GM12878 (cell line): ENCODE measurements at regions not wholly inside any gene's neighbourhood (a gene's known extent, or its start where the extent isn't known, plus 50 kb on each side); places are given as distances from the start of the nearest gene placed in this dataset.
A peak's percentile ranks its signal among the peaks of the same experiment; 100 is the strongest.

Experiments used
- BCL3 ChIP-seq: IDR thresholded peaks from 2 replicates; pipeline ENCODE4 v1.6.1; 2011; ENCODE audit warnings: borderline replicate concordance, low read depth, mild to moderate bottlenecking, moderate library complexity, low read length; ENCODE audit not compliant: insufficient read depth, poor library complexity, severe bottlenecking
- BCLAF1 ChIP-seq: fragments of 450-650 bp; IDR thresholded peaks from 2 replicates; pipeline ENCODE4 v1.6.1; 2017; ENCODE audit warnings: antibody characterized with exemption, mild to moderate bottlenecking, moderate library complexity
- CHD4 ChIP-seq: fragments of 200-600 bp; sonication (generic); IDR thresholded peaks from 2 replicates; pipeline ENCODE4 v1.6.1; 2016; ENCODE audit warnings: mild to moderate bottlenecking
- EED ChIP-seq: sonication (generic); IDR thresholded peaks from 2 replicates; pipeline ENCODE4 v1.6.1; 2016; ENCODE audit warnings: antibody characterized with exemption, low read depth
- EZH2 ChIP-seq: IDR thresholded peaks from 2 replicates; pipeline ENCODE4 v1.6.1; 2012; ENCODE audit warnings: low read depth, mild to moderate bottlenecking, control low read depth, inconsistent platforms, low read length, borderline replicate concordance; ENCODE audit not compliant: control insufficient read depth
- FOXK2 ChIP-seq: fragments of 450-650 bp; IDR thresholded peaks from 2 replicates; pipeline ENCODE4 v1.6.1; 2017; ENCODE audit warnings: mild to moderate bottlenecking, moderate library complexity
- KDM1A ChIP-seq: fragments of 200-600 bp; sonication (generic); IDR thresholded peaks from 2 replicates; pipeline ENCODE4 v1.6.1; 2016; ENCODE audit warnings: borderline replicate concordance
- MXI1 ChIP-seq: fragments of 150-350 bp; IDR thresholded peaks from 2 replicates; pipeline ENCODE4 v1.6.1; 2011; ENCODE audit warnings: low read depth, mild to moderate bottlenecking, inconsistent platforms, low read length, improper control_type of control experiment
- PKNOX1 ChIP-seq: fragments of 450-650 bp; IDR thresholded peaks from 2 replicates; pipeline ENCODE4 v1.6.1; 2016; ENCODE audit warnings: mild to moderate bottlenecking
- RAD21 ChIP-seq: IDR thresholded peaks from 2 replicates; pipeline ENCODE4 v1.6.1; 2011; ENCODE audit warnings: mild to moderate bottlenecking, low read depth, low read length, moderate library complexity; ENCODE audit not compliant: insufficient read depth
- RAD51 ChIP-seq: fragments of 450-650 bp; IDR thresholded peaks from 2 replicates; pipeline ENCODE4 v1.6.1; 2016; ENCODE audit warnings: moderate library complexity, mild to moderate bottlenecking, inconsistent platforms
- SP1 ChIP-seq: IDR thresholded peaks from one replicate; pipeline ENCODE4 v1.6.1; 2011; ENCODE audit warnings: low read depth, low read length
- STAT1 ChIP-seq: fragments of 450-650 bp; conservative IDR thresholded peaks from 2 replicates; pipeline ENCODE4 v1.6.1; 2014; ENCODE audit warnings: antibody characterized with exemption, mild to moderate bottlenecking
- STAT3 ChIP-seq: IDR thresholded peaks from 2 replicates; pipeline ENCODE4 v1.6.1; 2011; ENCODE audit warnings: low read depth, low read length, improper control_type of control experiment
- TCF12 ChIP-seq: IDR thresholded peaks from 2 replicates; pipeline ENCODE4 v1.6.1; 2011; ENCODE audit warnings: low read depth, mild to moderate bottlenecking, low read length
- YBX1 ChIP-seq: fragments of 450-650 bp; IDR thresholded peaks from 2 replicates; pipeline ENCODE4 v1.6.1; 2016; ENCODE audit warnings: antibody characterized with exemption
- YY1 ChIP-seq: IDR thresholded peaks from 2 replicates; pipeline ENCODE4 v1.6.1; 2011; ENCODE audit warnings: low read depth, mild to moderate bottlenecking, low read length
- ZBED1 ChIP-seq: IDR thresholded peaks from 2 replicates; pipeline ENCODE4 v1.6.1; 2016; ENCODE audit warnings: borderline replicate concordance
- ZNF217 ChIP-seq: fragments of 450-650 bp; IDR thresholded peaks from 2 replicates; pipeline ENCODE4 v1.6.1; 2017; ENCODE audit warnings: antibody characterized with exemption, mild to moderate bottlenecking
- ZNF274 ChIP-seq: IDR thresholded peaks from one replicate; pipeline ENCODE4 v1.8.0; 2011; ENCODE audit not compliant: insufficient read length, insufficient read depth
- TF ChIP-seq, protein P1 (sequence below): IDR thresholded peaks from 2 replicates; pipeline ENCODE4 v1.6.1; 2012; ENCODE audit warnings: low read depth, low read length, improper control_type of control experiment
- TF ChIP-seq, protein P2 (sequence below): fragments of 450-650 bp; IDR thresholded peaks from 2 replicates; pipeline ENCODE4 v1.6.1; 2017; ENCODE audit warnings: borderline replicate concordance
- TF ChIP-seq, protein P3 (sequence below): fragments of 450-650 bp; IDR thresholded peaks from 2 replicates; pipeline ENCODE4 v1.6.1; 2017; ENCODE audit warnings: low read depth, mild to moderate bottlenecking, moderate library complexity

GRCh38 chr1:25099343-25099951, 132.9 kb downstream of the SYF2 start (continued):
- TF ChIP-seq, protein P1, sequence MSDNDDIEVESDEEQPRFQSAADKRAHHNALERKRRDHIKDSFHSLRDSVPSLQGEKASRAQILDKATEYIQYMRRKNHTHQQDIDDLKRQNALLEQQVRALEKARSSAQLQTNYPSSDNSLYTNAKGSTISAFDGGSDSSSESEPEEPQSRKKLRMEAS, result 0 out of 2 replicates have a peak, but pooled peaks have one; percentile 18
- TF ChIP-seq EED (peak; percentile 32; the same call in 1 of the 2 replicates), KDM1A (no peak), RAD21 (no peak), MXI1 (no peak), BCLAF1 (no peak), SP1 (no peak), PKNOX1 (peak; percentile 50; the same call in 1 of the 2 replicates), CHD4 (no peak), YY1 (no peak), TCF12 (peak; percentile 53; the same call in 1 of the 2 replicates), ZNF217 (no peak), ZBED1 (no peak), STAT3 (no peak), FOXK2 (no peak), ZNF274 (no peak), EZH2 (no peak), STAT1 (no peak), RAD51 (no peak), YBX1 (no peak), BCL3 (no peak)
- TF ChIP-seq, protein P2, sequence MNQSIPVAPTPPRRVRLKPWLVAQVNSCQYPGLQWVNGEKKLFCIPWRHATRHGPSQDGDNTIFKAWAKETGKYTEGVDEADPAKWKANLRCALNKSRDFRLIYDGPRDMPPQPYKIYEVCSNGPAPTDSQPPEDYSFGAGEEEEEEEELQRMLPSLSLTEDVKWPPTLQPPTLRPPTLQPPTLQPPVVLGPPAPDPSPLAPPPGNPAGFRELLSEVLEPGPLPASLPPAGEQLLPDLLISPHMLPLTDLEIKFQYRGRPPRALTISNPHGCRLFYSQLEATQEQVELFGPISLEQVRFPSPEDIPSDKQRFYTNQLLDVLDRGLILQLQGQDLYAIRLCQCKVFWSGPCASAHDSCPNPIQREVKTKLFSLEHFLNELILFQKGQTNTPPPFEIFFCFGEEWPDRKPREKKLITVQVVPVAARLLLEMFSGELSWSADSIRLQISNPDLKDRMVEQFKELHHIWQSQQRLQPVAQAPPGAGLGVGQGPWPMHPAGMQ, result no peak
- TF ChIP-seq, protein P3, sequence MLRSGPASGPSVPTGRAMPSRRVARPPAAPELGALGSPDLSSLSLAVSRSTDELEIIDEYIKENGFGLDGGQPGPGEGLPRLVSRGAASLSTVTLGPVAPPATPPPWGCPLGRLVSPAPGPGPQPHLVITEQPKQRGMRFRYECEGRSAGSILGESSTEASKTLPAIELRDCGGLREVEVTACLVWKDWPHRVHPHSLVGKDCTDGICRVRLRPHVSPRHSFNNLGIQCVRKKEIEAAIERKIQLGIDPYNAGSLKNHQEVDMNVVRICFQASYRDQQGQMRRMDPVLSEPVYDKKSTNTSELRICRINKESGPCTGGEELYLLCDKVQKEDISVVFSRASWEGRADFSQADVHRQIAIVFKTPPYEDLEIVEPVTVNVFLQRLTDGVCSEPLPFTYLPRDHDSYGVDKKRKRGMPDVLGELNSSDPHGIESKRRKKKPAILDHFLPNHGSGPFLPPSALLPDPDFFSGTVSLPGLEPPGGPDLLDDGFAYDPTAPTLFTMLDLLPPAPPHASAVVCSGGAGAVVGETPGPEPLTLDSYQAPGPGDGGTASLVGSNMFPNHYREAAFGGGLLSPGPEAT, result peak; percentile 54; the same call in 1 of the 2 replicates
